SK-N-SH treated with all-trans-retinoic acid at 6 μM for 48 hours (cell line): ENCODE measurements at regions not wholly inside any gene's neighbourhood (a gene's known extent, or its start where the extent isn't known, plus 50 kb on each side); places are given as distances from the start of the nearest gene placed in this dataset.

Experiments
- ATAC-seq: fragments of 200-7000 bp; cut with Tn5 transposase; 3 replicates; pipeline ENCODE4 v1.9.1; 2020; ENCODE audit warnings: mild to moderate bottlenecking, moderate library complexity
- BACH2 ChIP-seq: fragments of 250-450 bp; sonication (Bioruptor Pico); IDR thresholded peaks from 2 replicates; pipeline ENCODE4 v1.9.0; 2021; ENCODE audit warnings: mild to moderate bottlenecking, borderline replicate concordance
- ESRRG ChIP-seq: fragments of 250-450 bp; sonication (Bioruptor Pico); IDR thresholded peaks from 2 replicates; pipeline ENCODE4 v1.6.1; 2021; ENCODE audit warnings: mild to moderate bottlenecking
- GLIS3 ChIP-seq: fragments of 250-450 bp; sonication (Bioruptor Pico); IDR thresholded peaks from 2 replicates; pipeline ENCODE4 v1.5.0; 2020; ENCODE audit warnings: mild to moderate bottlenecking, moderate library complexity
- ISL1 ChIP-seq: fragments of 250-450 bp; sonication (Bioruptor Pico); IDR thresholded peaks from 2 replicates; pipeline ENCODE4 v2.1.2; 2022; ENCODE audit warnings: mild to moderate bottlenecking, moderate library complexity
- OSR1 ChIP-seq: fragments of 250-450 bp; sonication (Bioruptor Pico); IDR thresholded peaks from 2 replicates; pipeline ENCODE4 v1.8.0; 2022; ENCODE audit warnings: moderate library complexity, mild to moderate bottlenecking, inconsistent platforms
- PPARA ChIP-seq: fragments of 250-450 bp; sonication (Bioruptor Pico); IDR thresholded peaks from 2 replicates; pipeline ENCODE4 v1.5.0; 2020; ENCODE audit warnings: mild to moderate bottlenecking, borderline replicate concordance
- RARB ChIP-seq: fragments of 250-450 bp; sonication (Bioruptor Pico); IDR thresholded peaks from 2 replicates; pipeline ENCODE4 v1.8.0; 2021; ENCODE audit warnings: mild to moderate bottlenecking, moderate library complexity
- SNAI2 ChIP-seq: fragments of 250-450 bp; sonication (Bioruptor Pico); IDR thresholded peaks from 2 replicates; pipeline ENCODE4 v1.5.0; 2020; ENCODE audit warnings: mild to moderate bottlenecking, moderate library complexity
- TCF4 ChIP-seq: fragments of 250-450 bp; sonication (Bioruptor Pico); IDR thresholded peaks from 2 replicates; pipeline ENCODE4 v1.8.0; 2021; ENCODE audit warnings: mild to moderate bottlenecking, moderate library complexity, borderline replicate concordance
- TOX ChIP-seq: fragments of 250-450 bp; sonication (Bioruptor Pico); IDR thresholded peaks from 2 replicates; pipeline ENCODE4 v1.8.0; 2021; ENCODE audit warnings: mild to moderate bottlenecking, moderate library complexity, borderline replicate concordance
- ZC3H10 ChIP-seq: fragments of 250-450 bp; sonication (Bioruptor Pico); IDR thresholded peaks from 2 replicates; pipeline ENCODE4 v1.5.1; 2021; ENCODE audit warnings: mild to moderate bottlenecking, moderate library complexity
- ZFP3 ChIP-seq: fragments of 250-450 bp; sonication (Bioruptor Pico); IDR thresholded peaks from 2 replicates; pipeline ENCODE4 v1.5.0; 2020; ENCODE audit warnings: mild to moderate bottlenecking, moderate library complexity
- ZFP30 ChIP-seq: fragments of 450-650 bp; formaldehyde crosslinking; IDR thresholded peaks from 2 replicates; pipeline ENCODE4 v1.5.0; 2022; ENCODE audit warnings: mild to moderate bottlenecking, moderate library complexity
- ZNF70 ChIP-seq: fragments of 450-650 bp; formaldehyde crosslinking; IDR thresholded peaks from 2 replicates; pipeline ENCODE4 v1.5.0; 2020; ENCODE audit warnings: mild to moderate bottlenecking, moderate library complexity
- TF ChIP-seq, protein P1 (sequence below): fragments of 250-450 bp; sonication (Bioruptor Pico); IDR thresholded peaks from 2 replicates; pipeline ENCODE4 v1.8.0; 2021; ENCODE audit warnings: low read depth, mild to moderate bottlenecking, moderate library complexity, borderline replicate concordance
- TF ChIP-seq, protein P2 (sequence below): fragments of 250-450 bp; sonication (Bioruptor Pico); IDR thresholded peaks from 2 replicates; pipeline ENCODE4 v1.5.1; 2021; ENCODE audit warnings: mild to moderate bottlenecking, moderate library complexity
- TF ChIP-seq, protein P3 (sequence below): fragments of 250-450 bp; sonication (Bioruptor Pico); IDR thresholded peaks from 2 replicates; pipeline ENCODE4 v1.5.0; 2020; ENCODE audit warnings: mild to moderate bottlenecking, moderate library complexity
- TF ChIP-seq, protein P4 (sequence below): fragments of 250-450 bp; sonication (Bioruptor Pico); IDR thresholded peaks from 2 replicates; pipeline ENCODE4 v1.5.1; 2020; ENCODE audit warnings: low read depth, mild to moderate bottlenecking, moderate library complexity
- TF ChIP-seq, protein P5 (sequence below): fragments of 250-450 bp; sonication (Bioruptor Pico); IDR thresholded peaks from 2 replicates; pipeline ENCODE4 v1.8.0; 2020; ENCODE audit warnings: mild to moderate bottlenecking, moderate library complexity, borderline replicate concordance

DNA sequence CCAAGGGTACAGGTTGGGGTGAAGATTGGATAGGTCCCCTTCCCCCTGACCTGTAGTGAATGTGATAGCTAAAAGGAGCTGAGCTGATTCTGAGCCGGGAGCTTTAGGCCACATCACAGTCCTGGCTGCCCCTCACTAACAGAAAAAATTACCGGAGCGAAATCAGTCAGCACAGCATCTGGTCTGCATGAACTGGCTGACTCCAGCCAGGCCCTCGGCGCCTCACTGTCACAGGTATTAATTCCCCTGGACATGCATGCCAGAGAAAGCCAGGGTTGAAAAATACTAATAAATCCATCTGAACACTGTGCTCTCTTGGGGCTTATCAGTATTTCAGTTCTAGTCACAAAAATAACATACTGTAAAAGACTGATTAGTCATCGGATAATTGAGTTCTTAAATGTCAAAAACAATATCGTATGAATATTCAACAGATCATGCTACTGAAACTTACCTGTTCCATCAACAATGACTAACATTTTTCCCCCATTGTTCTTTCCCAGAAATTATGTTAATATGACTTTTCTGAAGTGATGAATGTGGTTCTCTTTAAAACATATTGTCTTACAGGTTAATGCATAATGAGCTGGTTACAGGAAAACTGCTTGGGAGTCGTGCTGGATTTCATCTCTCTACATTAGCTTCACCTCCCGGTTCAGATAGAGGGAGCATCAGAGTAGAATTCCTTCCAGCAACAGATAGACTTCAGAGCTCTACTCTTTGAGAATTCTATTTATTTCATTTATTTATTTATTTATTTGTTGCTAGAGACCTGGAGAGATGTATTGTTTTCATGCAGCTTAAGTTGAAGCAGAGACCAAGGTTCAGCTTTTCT, 387.7 kb downstream of the NXPE2 start:
- ATAC-seq = no peak
- TF ChIP-seq ISL1 (peak; percentile 67), RARB (CRISPR knock-in tag) (no peak)
- TF ChIP-seq, all 23 proteins: peak for 1

DNA sequence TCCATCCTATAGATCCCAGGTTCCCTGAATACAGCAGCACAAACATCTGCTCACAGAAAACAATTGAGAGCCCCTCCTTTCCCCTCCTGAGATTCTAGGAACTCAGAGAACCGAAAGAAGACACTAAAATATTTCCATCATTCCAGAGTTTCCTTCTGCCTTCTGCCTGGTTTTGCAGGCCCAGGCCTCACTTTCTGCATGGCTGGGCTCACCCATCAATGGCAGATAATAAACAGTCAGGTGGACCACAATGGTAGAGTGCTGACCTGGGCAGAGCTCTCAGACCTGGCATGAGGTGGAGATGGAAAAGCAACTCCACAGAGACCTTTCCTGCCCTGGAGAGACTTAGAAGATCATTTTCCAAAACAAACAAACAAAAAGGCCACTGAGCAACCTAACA, 389.1 kb downstream of the NXPE2 start:
- ATAC-seq = no peak
- TF ChIP-seq BACH2 (CRISPR knock-in tag) (no peak), GLIS3 (CRISPR knock-in tag) (no peak), OSR1 (CRISPR knock-in tag) (no peak), PPARA (no peak), ZC3H10 (no peak), RARB (CRISPR knock-in tag) (no peak), ZNF70 (no peak), SNAI2 (CRISPR knock-in tag) (no peak), TCF4 (CRISPR knock-in tag) (no peak), TOX (CRISPR knock-in tag) (no peak)
- TF ChIP-seq, protein P1, sequence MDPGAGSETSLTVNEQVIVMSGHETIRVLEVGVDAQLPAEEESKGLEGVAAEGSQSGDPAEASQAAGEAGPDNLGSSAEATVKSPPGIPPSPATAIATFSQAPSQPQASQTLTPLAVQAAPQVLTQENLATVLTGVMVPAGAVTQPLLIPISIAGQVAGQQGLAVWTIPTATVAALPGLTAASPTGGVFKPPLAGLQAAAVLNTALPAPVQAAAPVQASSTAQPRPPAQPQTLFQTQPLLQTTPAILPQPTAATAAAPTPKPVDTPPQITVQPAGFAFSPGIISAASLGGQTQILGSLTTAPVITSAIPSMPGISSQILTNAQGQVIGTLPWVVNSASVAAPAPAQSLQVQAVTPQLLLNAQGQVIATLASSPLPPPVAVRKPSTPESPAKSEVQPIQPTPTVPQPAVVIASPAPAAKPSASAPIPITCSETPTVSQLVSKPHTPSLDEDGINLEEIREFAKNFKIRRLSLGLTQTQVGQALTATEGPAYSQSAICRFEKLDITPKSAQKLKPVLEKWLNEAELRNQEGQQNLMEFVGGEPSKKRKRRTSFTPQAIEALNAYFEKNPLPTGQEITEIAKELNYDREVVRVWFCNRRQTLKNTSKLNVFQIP = no peak
- TF ChIP-seq, protein P2, sequence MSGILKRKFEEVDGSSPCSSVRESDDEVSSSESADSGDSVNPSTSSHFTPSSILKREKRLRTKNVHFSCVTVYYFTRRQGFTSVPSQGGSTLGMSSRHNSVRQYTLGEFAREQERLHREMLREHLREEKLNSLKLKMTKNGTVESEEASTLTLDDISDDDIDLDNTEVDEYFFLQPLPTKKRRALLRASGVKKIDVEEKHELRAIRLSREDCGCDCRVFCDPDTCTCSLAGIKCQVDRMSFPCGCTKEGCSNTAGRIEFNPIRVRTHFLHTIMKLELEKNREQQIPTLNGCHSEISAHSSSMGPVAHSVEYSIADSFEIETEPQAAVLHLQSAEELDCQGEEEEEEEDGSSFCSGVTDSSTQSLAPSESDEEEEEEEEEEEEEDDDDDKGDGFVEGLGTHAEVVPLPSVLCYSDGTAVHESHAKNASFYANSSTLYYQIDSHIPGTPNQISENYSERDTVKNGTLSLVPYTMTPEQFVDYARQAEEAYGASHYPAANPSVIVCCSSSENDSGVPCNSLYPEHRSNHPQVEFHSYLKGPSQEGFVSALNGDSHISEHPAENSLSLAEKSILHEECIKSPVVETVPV (CRISPR knock-in tag) = no peak
- TF ChIP-seq, protein P3, sequence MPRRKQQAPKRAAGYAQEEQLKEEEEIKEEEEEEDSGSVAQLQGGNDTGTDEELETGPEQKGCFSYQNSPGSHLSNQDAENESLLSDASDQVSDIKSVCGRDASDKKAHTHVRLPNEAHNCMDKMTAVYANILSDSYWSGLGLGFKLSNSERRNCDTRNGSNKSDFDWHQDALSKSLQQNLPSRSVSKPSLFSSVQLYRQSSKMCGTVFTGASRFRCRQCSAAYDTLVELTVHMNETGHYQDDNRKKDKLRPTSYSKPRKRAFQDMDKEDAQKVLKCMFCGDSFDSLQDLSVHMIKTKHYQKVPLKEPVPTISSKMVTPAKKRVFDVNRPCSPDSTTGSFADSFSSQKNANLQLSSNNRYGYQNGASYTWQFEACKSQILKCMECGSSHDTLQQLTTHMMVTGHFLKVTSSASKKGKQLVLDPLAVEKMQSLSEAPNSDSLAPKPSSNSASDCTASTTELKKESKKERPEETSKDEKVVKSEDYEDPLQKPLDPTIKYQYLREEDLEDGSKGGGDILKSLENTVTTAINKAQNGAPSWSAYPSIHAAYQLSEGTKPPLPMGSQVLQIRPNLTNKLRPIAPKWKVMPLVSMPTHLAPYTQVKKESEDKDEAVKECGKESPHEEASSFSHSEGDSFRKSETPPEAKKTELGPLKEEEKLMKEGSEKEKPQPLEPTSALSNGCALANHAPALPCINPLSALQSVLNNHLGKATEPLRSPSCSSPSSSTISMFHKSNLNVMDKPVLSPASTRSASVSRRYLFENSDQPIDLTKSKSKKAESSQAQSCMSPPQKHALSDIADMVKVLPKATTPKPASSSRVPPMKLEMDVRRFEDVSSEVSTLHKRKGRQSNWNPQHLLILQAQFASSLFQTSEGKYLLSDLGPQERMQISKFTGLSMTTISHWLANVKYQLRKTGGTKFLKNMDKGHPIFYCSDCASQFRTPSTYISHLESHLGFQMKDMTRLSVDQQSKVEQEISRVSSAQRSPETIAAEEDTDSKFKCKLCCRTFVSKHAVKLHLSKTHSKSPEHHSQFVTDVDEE (CRISPR knock-in tag) = no peak
- TF ChIP-seq, protein P4, sequence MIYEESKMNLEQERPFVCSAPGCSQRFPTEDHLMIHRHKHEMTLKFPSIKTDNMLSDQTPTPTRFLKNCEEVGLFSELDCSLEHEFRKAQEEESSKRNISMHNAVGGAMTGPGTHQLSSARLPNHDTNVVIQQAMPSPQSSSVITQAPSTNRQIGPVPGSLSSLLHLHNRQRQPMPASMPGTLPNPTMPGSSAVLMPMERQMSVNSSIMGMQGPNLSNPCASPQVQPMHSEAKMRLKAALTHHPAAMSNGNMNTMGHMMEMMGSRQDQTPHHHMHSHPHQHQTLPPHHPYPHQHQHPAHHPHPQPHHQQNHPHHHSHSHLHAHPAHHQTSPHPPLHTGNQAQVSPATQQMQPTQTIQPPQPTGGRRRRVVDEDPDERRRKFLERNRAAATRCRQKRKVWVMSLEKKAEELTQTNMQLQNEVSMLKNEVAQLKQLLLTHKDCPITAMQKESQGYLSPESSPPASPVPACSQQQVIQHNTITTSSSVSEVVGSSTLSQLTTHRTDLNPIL (CRISPR knock-in tag) = no peak
- TF ChIP-seq, protein P5, sequence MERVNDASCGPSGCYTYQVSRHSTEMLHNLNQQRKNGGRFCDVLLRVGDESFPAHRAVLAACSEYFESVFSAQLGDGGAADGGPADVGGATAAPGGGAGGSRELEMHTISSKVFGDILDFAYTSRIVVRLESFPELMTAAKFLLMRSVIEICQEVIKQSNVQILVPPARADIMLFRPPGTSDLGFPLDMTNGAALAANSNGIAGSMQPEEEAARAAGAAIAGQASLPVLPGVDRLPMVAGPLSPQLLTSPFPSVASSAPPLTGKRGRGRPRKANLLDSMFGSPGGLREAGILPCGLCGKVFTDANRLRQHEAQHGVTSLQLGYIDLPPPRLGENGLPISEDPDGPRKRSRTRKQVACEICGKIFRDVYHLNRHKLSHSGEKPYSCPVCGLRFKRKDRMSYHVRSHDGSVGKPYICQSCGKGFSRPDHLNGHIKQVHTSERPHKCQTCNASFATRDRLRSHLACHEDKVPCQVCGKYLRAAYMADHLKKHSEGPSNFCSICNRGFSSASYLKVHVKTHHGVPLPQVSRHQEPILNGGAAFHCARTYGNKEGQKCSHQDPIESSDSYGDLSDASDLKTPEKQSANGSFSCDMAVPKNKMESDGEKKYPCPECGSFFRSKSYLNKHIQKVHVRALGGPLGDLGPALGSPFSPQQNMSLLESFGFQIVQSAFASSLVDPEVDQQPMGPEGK (CRISPR knock-in tag) = no peak

DNA sequence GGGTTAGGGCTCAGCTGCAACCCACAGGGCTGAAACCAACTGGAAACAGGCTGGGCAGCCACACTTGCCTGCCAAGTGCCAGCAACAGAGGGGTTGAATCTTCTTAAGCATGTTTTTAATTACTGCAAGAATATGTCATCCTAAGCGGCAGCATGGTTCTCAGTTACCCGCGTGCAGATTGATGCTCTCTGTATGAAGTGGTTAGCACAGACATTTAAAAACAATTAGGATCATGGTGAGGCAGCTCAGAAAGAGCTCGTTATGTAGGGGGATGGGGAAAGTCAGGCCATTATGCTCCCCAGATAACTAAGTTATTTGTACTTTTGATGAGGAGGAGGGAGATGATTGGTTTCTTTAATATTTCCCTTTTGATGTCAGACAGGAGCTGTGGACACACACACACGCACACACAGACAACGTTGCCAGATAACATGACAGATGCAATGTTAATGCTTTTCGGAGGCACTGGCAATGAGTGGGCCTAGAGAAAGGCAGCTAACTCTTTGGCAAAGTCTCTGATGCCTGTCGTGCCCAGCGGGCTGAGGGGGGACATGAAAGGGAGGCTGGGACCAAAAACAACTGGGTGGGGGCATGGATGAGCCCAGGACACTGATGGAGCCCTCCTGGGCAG, 389.7 kb downstream of the NXPE2 start:
- TF ChIP-seq TCF4 (CRISPR knock-in tag) (no peak), PPARA (no peak), ESRRG (CRISPR knock-in tag) (no peak)
- no peak for ATAC-seq

DNA sequence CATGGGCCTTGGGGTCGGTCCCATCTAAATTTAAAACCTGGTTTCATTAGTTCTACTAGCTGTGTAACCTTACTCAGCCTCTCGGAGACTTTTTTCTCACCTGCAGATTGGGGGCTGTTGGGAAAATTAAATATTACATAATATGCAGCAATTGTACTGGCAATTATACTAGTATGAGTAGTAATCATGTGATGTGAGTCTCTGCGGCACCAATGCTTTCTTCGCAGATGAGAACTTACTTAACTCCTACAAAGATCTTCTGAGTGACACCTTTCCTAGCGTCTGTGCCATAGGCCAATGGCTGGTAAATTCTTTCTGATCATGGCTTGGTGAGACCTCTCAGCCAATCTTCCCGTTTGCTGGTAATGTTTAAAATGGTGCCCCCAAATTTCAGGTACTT, 391.3 kb downstream of the NXPE2 start:
- no peak for ATAC-seq
- TF ChIP-seq, protein P5 (CRISPR knock-in tag) = no peak
- TF ChIP-seq, protein P4 (CRISPR knock-in tag) = no peak
- TF ChIP-seq ZFP30 (CRISPR knock-in tag) (no peak), RARB (CRISPR knock-in tag) (no peak), OSR1 (CRISPR knock-in tag) (no peak), ZNF70 (no peak), ZFP3 (CRISPR knock-in tag) (no peak)
- TF ChIP-seq, protein P2 (CRISPR knock-in tag) = no peak
